Fibroblast of lung (primary cell): ENCODE measurements at regions not wholly inside any gene's neighbourhood (a gene's known extent, or its start where the extent isn't known, plus 50 kb on each side); places are given as distances from the start of the nearest gene placed in this dataset.

Experiments
- DNase-seq, 2 donors: peaks; one replicate each; pipeline versions ENCODE4 v3.0.0 to v3.0.0-alpha.2; 2010; ENCODE audit warnings: low read depth in 2 of 2
- H2AFZ ChIP-seq: 2 replicates; pipeline ENCODE4 v1.5.1; 2012; ENCODE audit warnings: low read length, control low read depth, inconsistent platforms
- H3K27ac ChIP-seq: 2 replicates; pipeline ENCODE4 v1.5.1; 2011; ENCODE audit warnings: low read length, control low read depth; ENCODE audit not compliant: insufficient read depth
- H3K27me3 ChIP-seq: 2 replicates; pipeline ENCODE4 v1.5.1; 2011; ENCODE audit warnings: mild to moderate bottlenecking, low read length; ENCODE audit not compliant: control insufficient read depth, insufficient read depth
- H3K36me3 ChIP-seq: 2 replicates; pipeline ENCODE4 v1.5.1; 2011; ENCODE audit warnings: low read length; ENCODE audit not compliant: control insufficient read depth, insufficient read depth
- H3K4me1 ChIP-seq: 2 replicates; pipeline ENCODE4 v1.5.1; 2011; ENCODE audit warnings: low read length; ENCODE audit not compliant: control insufficient read depth, insufficient read depth; ENCODE audit errors: extremely low read depth
- H3K4me2 ChIP-seq: 2 replicates; pipeline ENCODE4 v1.5.1; 2011; ENCODE audit warnings: low read length, control low read depth; ENCODE audit not compliant: insufficient read depth; ENCODE audit errors: extremely low read depth
- H3K4me3 ChIP-seq, 4 experiments: fragments of 200-600 bp in 1 of 4; sonication (generic) in 1 of 4; replicated peaks in 1 of 4; 2 replicates each; pipeline ENCODE4 v1.5.1; 2011 to 2016; ENCODE audit warnings: low read length in 4 of 4, low read depth in 3 of 4, mild to moderate bottlenecking in 3 of 4, control low read depth in 2 of 4, inconsistent platforms in 1 of 4, mixed read lengths in 1 of 4; ENCODE audit not compliant: insufficient read depth in 1 of 4; ENCODE audit errors: control extremely low read depth in 1 of 4
- H3K79me2 ChIP-seq: 2 replicates; pipeline ENCODE4 v1.5.1; 2012; ENCODE audit warnings: mild to moderate bottlenecking, low read length, inconsistent platforms; ENCODE audit not compliant: control insufficient read depth, insufficient read depth
- H3K9ac ChIP-seq: 2 replicates; pipeline ENCODE4 v1.5.1; 2011; ENCODE audit warnings: mild to moderate bottlenecking, low read length, control low read depth; ENCODE audit not compliant: insufficient read depth
- H3K9me3 ChIP-seq: 2 replicates; pipeline ENCODE4 v1.5.1; 2012; ENCODE audit warnings: low read depth, low read length; ENCODE audit not compliant: control insufficient read depth, insufficient read depth
- H4K20me1 ChIP-seq: 2 replicates; pipeline ENCODE4 v1.5.1; 2011; ENCODE audit warnings: low read length; ENCODE audit not compliant: control insufficient read depth, insufficient read depth; ENCODE audit errors: extremely low read depth
- CTCF ChIP-seq, 2 donors: IDR thresholded peaks in 1 of 2; conservative IDR thresholded peaks in 1 of 2; 1 replicate in 1 of 2; 2 replicates in 1 of 2; pipeline ENCODE4 v1.5.1; 2011 to 2012; ENCODE audit warnings: low read length in 2 of 2, control low read depth in 1 of 2, inconsistent platforms in 1 of 2, low read depth in 1 of 2, mild to moderate bottlenecking in 1 of 2
- EZH2 ChIP-seq: IDR thresholded peaks from 2 replicates; pipeline ENCODE4 v1.5.1; 2012; ENCODE audit warnings: low read length, control low read depth, mild to moderate bottlenecking; ENCODE audit errors: missing control alignments

- no peak for DNase-seq
- no peak for TF ChIP-seq EZH2
- no peak for TF ChIP-seq CTCF (conservative IDR thresholded peaks at IDR 0.05 in 1 of 2, IDR thresholded peaks at IDR 0.05 in 1 of 2; ENCODE audit: low read depth in 1 of 2, low read length in 2 of 2)
- no peak overlapping the region for H3K27ac ChIP-seq
- no peak overlapping the region for H3K4me3 ChIP-seq
- no peaks in the 10 kb centered on the region for H3K79me2 ChIP-seq
- no peak overlapping the region for H2AFZ ChIP-seq
- H3K9me3 ChIP-seq = no peaks in the 10 kb centered on the region
- no peaks in the 10 kb centered on the region for H3K36me3 ChIP-seq
- no peak overlapping the region for H3K9ac ChIP-seq
- H3K4me2 ChIP-seq = no peak overlapping the region
- no peaks in the 10 kb centered on the region for H4K20me1 ChIP-seq
- no peaks in the 10 kb centered on the region for H3K27me3 ChIP-seq
- H3K4me1 ChIP-seq = no peaks in the 10 kb centered on the region
These were observed 110.2 kb downstream of the WT1 start for GRCh38 chr11:32325187-32325586.

- no peak overlapping the region for H3K27ac ChIP-seq
- no peaks in the 10 kb centered on the region for H3K9me3 ChIP-seq
- no peaks in the 10 kb centered on the region for H3K79me2 ChIP-seq
- H3K9ac ChIP-seq = no peak overlapping the region
- no peak overlapping the region for H3K4me3 ChIP-seq
- no peaks in the 10 kb centered on the region for H3K27me3 ChIP-seq
- H4K20me1 ChIP-seq = no peaks in the 10 kb centered on the region
- H2AFZ ChIP-seq = no peak overlapping the region
- no peak overlapping the region for H3K4me2 ChIP-seq
- DNase-seq = no peak
- H3K4me1 ChIP-seq = no peaks in the 10 kb centered on the region
- no peaks in the 10 kb centered on the region for H3K36me3 ChIP-seq
- TF ChIP-seq EZH2 = no peak
- TF ChIP-seq CTCF (conservative IDR thresholded peaks at IDR 0.05 in 1 of 2, IDR thresholded peaks at IDR 0.05 in 1 of 2; ENCODE audit: low read depth in 1 of 2, low read length in 2 of 2) = no peak
These were observed 109.6 kb downstream of the WT1 start for GRCh38 chr11:32325725-32326124.

- Histone ChIP-seq H3K79me2 (no peaks in the 10 kb centered on the region), H3K27me3 (no peaks in the 10 kb centered on the region), H4K20me1 (no peaks in the 10 kb centered on the region), H3K36me3 (no peaks in the 10 kb centered on the region), H3K4me1 (no peaks in the 10 kb centered on the region), H2AFZ (no peak overlapping the region), H3K9ac (no peak overlapping the region), H3K4me3 (no peak overlapping the region), H3K9me3 (no peaks in the 10 kb centered on the region), H3K27ac (no peak overlapping the region), H3K4me2 (no peak overlapping the region)
- peak in 1 of 2 donors; percentile 3 for DNase-seq
- TF ChIP-seq EZH2 (no peak), CTCF (conservative IDR thresholded peaks at IDR 0.05 in 1 of 2, IDR thresholded peaks at IDR 0.05 in 1 of 2; ENCODE audit: low read depth in 1 of 2, low read length in 2 of 2) (no peak)
These were observed 108.8 kb downstream of the WT1 start for GRCh38 chr11:32326522-32326921.
